Prostate gland (tissue), 2 donors: ENCODE measurements at regions not wholly inside any gene's neighbourhood (a gene's known extent, or its start where the extent isn't known, plus 50 kb on each side); places are given as distances from the start of the nearest gene placed in this dataset.

Source experiments
- DNase-seq: peaks from one replicate; pipeline ENCODE4 v3.0.0-alpha.2; 2019; ENCODE audit warnings: low spot score
- H3K27ac ChIP-seq, 2 donors: fragments of 200-600 bp; sonication (generic); 2 replicates each; pipeline ENCODE4 v1.5.1; 2017 to 2019
- H3K27me3 ChIP-seq: fragments of 200-600 bp; sonication (generic); replicated peaks from 2 replicates; pipeline ENCODE4 v1.5.1; 2019; ENCODE audit not compliant: insufficient read depth
- H3K36me3 ChIP-seq, 2 donors: fragments of 200-600 bp; sonication (generic); 1 replicate in 1 of 2; 2 replicates in 1 of 2; pipeline versions ENCODE4 v1.5.1 to v1.8.1; 2017 to 2019
- H3K4me1 ChIP-seq: fragments of 200-600 bp; sonication (generic); replicated peaks from 2 replicates; pipeline ENCODE4 v1.5.1; 2019
- H3K4me3 ChIP-seq, 2 donors: fragments of 200-600 bp; sonication (generic); 2 replicates each; pipeline ENCODE4 v1.5.1; 2017 to 2019
- H3K9me3 ChIP-seq: fragments of 200-600 bp; sonication (generic); 2 replicates; pipeline ENCODE4 v1.5.1; 2017
- CTCF ChIP-seq, 4 experiments: fragments of 200-600 bp in 2 of 4; fragments of 450-650 bp in 2 of 4; sonication (generic) in 2 of 4; IDR thresholded peaks; 1 replicate in 3 of 4; 2 replicates in 1 of 4; pipeline ENCODE4 v1.5.1; 2016 to 2019; ENCODE audit warnings: antibody characterized with exemption in 4 of 4, mild to moderate bottlenecking in 2 of 4, moderate library complexity in 2 of 4
- POLR2A ChIP-seq: fragments of 450-650 bp; IDR thresholded peaks from one replicate; pipeline ENCODE4 v1.6.1; 2016; ENCODE audit warnings: antibody characterized with exemption, mild to moderate bottlenecking
- POLR2AphosphoS5 ChIP-seq: sonication (generic); formaldehyde crosslinking; IDR thresholded peaks from one replicate; pipeline ENCODE4 v1.6.1; 2017; ENCODE audit warnings: antibody characterized with exemption
- WGBS: methylation state at CpG from one replicate; pipeline ENCODE4 v1.1.5; 2018; 5-methylcytosine and 5-hydroxymethylcytosine counted together
- intact Hi-C: fragments of 100-400 bp; cut with DNase I; formaldehyde crosslinking; loops from one replicate; pipeline ENCODE4 v1.14.2; 2022

DNA sequence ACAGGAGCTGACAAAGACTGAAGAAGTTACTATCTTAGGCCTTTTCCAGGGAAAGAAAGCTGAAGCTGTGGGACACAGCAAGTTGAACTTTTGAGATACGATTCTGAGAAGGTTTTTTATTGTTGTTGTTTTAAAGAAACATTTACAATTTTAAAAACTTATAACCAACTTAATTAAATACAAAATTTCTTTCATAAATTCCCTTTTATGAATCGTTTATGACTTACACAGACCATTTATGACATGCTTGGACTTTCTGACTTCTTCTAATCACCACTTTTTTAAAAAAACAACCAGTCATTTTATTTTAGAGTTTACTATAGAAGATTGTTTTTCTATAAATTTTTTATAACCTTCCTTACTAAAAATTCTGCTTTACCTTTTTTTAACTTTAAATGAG, 68.7 kb downstream of the DHRS2 start:
- Histone ChIP-seq H3K9me3 (no peaks in the 10 kb centered on the region), H3K4me1 (no peaks in the 10 kb centered on the region), H3K4me3 (no peak overlapping the region), H3K36me3 (no peaks in the 10 kb centered on the region), H3K27ac (no peak overlapping the region), H3K27me3 (no peaks in the 10 kb centered on the region)
- DNase-seq: no peak
- 59% methylated on average over 2 of the region's 2 CpGs for WGBS
- no peak for TF ChIP-seq POLR2A
- no peak for TF ChIP-seq CTCF (IDR thresholded peaks at IDR 0.05)
- TF ChIP-seq POLR2AphosphoS5: no peak
- intact Hi-C loops: no loop called here

DNA sequence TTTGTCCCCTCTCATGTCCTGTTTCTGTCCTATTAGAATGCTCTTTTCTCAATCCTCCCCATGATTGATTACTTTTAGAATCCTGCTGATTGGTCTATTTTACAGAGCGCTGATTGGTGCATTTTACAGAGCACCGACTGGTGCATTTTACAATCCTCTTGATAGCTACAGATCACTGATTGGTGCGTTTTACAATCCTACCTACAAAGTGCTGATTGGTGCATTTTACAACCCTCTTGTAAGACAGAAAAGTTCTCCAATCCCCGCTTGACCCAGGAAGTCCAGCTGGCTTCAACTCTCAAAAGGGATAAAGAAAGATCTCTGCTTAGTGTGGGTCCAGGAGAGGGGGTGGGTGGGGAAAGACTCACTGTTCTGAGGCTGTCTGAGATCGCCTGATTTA, 71.3 kb downstream of the DHRS2 start:
- DNase-seq: no peak
- H3K4me3 ChIP-seq: no peak overlapping the region
- no peaks in the 10 kb centered on the region for H3K4me1 ChIP-seq
- H3K27me3 ChIP-seq: no peaks in the 10 kb centered on the region
- no peaks in the 10 kb centered on the region for H3K9me3 ChIP-seq
- 89% methylated on average over 5 of the region's 5 CpGs for WGBS
- no peak overlapping the region for H3K27ac ChIP-seq
- H3K36me3 ChIP-seq: no peaks in the 10 kb centered on the region
- intact Hi-C loops: no loop called here
- TF ChIP-seq CTCF (IDR thresholded peaks at IDR 0.05) (no peak), POLR2A (no peak), POLR2AphosphoS5 (no peak)

GRCh38 chr14:23708343-23708742, 72.2 kb downstream of the DHRS2 start:
- H3K27me3 ChIP-seq: no peaks in the 10 kb centered on the region
- H3K4me1 ChIP-seq: no peaks in the 10 kb centered on the region
- WGBS: 83% methylated on average over 4 of the region's 4 CpGs

GRCh38 chr14:23709923-23710322, 73.8 kb downstream of the DHRS2 start:
- H3K27me3 ChIP-seq: no peaks in the 10 kb centered on the region
- WGBS: 60% methylated on average over 2 of the region's 2 CpGs
- intact Hi-C loops: no loop called here
- H3K36me3 ChIP-seq: no peaks in the 10 kb centered on the region
- no peaks in the 10 kb centered on the region for H3K4me1 ChIP-seq
- TF ChIP-seq POLR2A (no peak), CTCF (IDR thresholded peaks at IDR 0.05) (no peak), POLR2AphosphoS5 (no peak)
- no peak overlapping the region for H3K27ac ChIP-seq
- DNase-seq: no peak
- no peaks in the 10 kb centered on the region for H3K9me3 ChIP-seq
- H3K4me3 ChIP-seq: no peak overlapping the region

More at GRCh38 chr14:23708343-23708742, 72.2 kb downstream of the DHRS2 start:
- H3K27ac ChIP-seq: no peak overlapping the region
- H3K4me3 ChIP-seq: no peak overlapping the region
- no peak for DNase-seq
- intact Hi-C loops: no loop called here
- H3K36me3 ChIP-seq: no peaks in the 10 kb centered on the region
- TF ChIP-seq POLR2A: no peak
- TF ChIP-seq CTCF (IDR thresholded peaks at IDR 0.05): no peak
- TF ChIP-seq POLR2AphosphoS5: no peak
- H3K9me3 ChIP-seq: no peaks in the 10 kb centered on the region

- 90% methylated on average over 2 of the region's 2 CpGs for WGBS
- no peaks in the 10 kb centered on the region for H3K9me3 ChIP-seq
- no peak for DNase-seq
- intact Hi-C loops: no loop called here
- H3K27me3 ChIP-seq: no peaks in the 10 kb centered on the region
- no peak overlapping the region for H3K4me3 ChIP-seq
- H3K4me1 ChIP-seq: no peaks in the 10 kb centered on the region
- H3K36me3 ChIP-seq: no peaks in the 10 kb centered on the region
- TF ChIP-seq CTCF (IDR thresholded peaks at IDR 0.05) (no peak), POLR2A (no peak)
- H3K27ac ChIP-seq: no peak overlapping the region
Observed at GRCh38 chr14:23712287-23712686, 76.1 kb downstream of the DHRS2 start.
